Left ventricle myocardium inferior (tissue), 1 donor: ENCODE measurements at regions not wholly inside any gene's neighbourhood (a gene's known extent, or its start where the extent isn't known, plus 50 kb on each side); places are given as distances from the start of the nearest gene placed in this dataset.
"Not testable (repeated sequence)": the region's sequence is repeated elsewhere in the genome, so short reads cannot be mapped to it uniquely, and the experiment has no call there.

Source experiments
- DNase-seq: peaks from one replicate; pipeline ENCODE4 v3.0.0-alpha.2; 2020
- H3K27ac ChIP-seq: fragments of 200-600 bp; replicated peaks from 2 replicates; pipeline ENCODE4 v1.8.0; 2021
- H3K27me3 ChIP-seq: fragments of 200-600 bp; 2 replicates; pipeline ENCODE4 v1.8.0; 2021; ENCODE audit warnings: low read depth
- H3K36me3 ChIP-seq: fragments of 200-600 bp; 2 replicates; pipeline ENCODE4 v1.8.0; 2021
- H3K4me1 ChIP-seq: fragments of 200-600 bp; 2 replicates; pipeline ENCODE4 v1.8.0; 2021
- H3K4me3 ChIP-seq: fragments of 200-600 bp; 2 replicates; pipeline ENCODE4 v1.8.0; 2021; ENCODE audit warnings: mild to moderate bottlenecking, moderate library complexity
- H3K9me3 ChIP-seq: fragments of 200-600 bp; replicated peaks from 2 replicates; pipeline ENCODE4 v1.8.0; 2021
- intact Hi-C: fragments of 100-400 bp; cut with micrococcal nuclease; formaldehyde crosslinking; loops from one replicate; pipeline ENCODE4 v1.11.0; 2022
- TF ChIP-seq, protein P1 (sequence below): fragments of 200-600 bp; IDR thresholded peaks from 2 replicates; pipeline ENCODE4 v1.8.0; 2021; ENCODE audit warnings: antibody characterized with exemption, mild to moderate bottlenecking, borderline replicate concordance
- donor health status: DM: no; HTN: yes; CAD: no; lungs with severe emphysema.

DNA sequence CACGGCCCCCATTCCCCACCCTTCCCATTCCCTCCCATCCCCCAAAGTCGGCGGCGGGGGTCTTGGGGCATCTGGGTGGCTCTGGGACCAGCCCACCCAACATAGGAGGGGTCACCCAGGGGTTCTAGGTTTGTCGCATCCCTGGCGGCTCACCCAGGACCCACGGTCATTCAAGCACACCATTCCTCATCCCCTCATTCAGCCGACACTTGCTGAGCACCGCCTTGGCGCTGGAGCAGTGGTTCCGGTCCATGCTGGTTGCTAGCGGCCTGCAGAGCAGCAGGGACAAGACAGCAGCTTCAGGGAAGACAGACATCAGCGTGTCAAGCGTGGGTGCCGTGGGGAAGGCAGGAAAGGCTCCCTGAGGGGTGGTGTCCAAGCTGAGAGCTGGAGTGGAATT is 50.5 kb upstream of the OTOS start:
- Histone ChIP-seq H3K27me3 (peaks cover 42% of the 10 kb centered on the region), H3K9me3 (no peaks in the 10 kb centered on the region), H3K4me3 (no peak overlapping the region), H3K27ac (no peak overlapping the region), H3K36me3 (no peaks in the 10 kb centered on the region), H3K4me1 (no peaks in the 10 kb centered on the region)
- no peak for DNase-seq
- intact Hi-C loops = no loop called here
- TF ChIP-seq, protein P1, sequence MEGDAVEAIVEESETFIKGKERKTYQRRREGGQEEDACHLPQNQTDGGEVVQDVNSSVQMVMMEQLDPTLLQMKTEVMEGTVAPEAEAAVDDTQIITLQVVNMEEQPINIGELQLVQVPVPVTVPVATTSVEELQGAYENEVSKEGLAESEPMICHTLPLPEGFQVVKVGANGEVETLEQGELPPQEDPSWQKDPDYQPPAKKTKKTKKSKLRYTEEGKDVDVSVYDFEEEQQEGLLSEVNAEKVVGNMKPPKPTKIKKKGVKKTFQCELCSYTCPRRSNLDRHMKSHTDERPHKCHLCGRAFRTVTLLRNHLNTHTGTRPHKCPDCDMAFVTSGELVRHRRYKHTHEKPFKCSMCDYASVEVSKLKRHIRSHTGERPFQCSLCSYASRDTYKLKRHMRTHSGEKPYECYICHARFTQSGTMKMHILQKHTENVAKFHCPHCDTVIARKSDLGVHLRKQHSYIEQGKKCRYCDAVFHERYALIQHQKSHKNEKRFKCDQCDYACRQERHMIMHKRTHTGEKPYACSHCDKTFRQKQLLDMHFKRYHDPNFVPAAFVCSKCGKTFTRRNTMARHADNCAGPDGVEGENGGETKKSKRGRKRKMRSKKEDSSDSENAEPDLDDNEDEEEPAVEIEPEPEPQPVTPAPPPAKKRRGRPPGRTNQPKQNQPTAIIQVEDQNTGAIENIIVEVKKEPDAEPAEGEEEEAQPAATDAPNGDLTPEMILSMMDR = no peak

DNA sequence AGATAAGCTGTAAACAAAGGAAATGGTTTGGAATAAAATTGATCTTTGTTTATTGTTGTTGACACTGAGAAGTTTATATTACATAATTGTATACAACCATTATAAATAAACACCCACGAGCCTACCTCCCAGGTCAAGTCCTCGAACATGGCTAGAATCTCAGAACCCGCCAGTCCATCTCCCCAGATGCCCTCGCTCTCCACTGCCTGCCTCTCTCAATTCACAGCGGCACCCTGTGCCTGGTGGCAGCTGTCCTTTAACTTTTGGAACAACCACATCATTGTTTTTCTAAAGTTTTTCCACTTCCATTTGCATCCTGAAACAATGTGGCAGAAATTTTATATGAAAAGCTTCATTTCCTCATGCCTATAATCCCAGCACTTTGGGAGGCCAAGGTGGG is 52.2 kb upstream of the OTOS start:
- intact Hi-C loops = no loop called here
- Histone ChIP-seq H3K4me1 (no peaks in the 10 kb centered on the region), H3K9me3 (no peaks in the 10 kb centered on the region), H3K27ac (no peak overlapping the region), H3K27me3 (peaks cover 43% of the 10 kb centered on the region), H3K4me3 (no peak overlapping the region), H3K36me3 (no peaks in the 10 kb centered on the region)
- no peak for DNase-seq
- TF ChIP-seq, protein P1 = no peak

DNA sequence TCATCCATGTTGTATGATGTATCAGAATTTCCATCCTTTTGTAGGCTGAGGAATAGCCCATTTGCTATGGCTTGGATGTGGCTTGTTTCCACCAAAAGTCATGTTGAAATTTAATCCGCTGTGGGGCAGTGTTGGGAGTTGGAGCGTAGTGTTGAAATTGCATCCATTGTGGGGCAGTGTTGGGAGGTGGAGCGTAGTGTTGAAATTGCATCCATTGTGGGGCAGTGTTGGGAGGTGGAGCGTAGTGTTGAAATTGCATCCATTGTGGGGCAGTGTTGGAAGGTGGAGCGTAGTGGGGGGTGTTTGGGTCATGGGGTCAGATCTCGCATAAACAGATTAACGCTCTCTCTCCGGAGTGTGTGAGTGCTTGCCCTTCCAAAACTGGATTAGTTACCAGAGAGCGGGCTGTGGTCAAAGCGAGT is 53.9 kb upstream of the OTOS start:
- H3K27me3 ChIP-seq = peaks cover 38% of the 10 kb centered on the region
- H3K4me3 ChIP-seq, H3K9me3 ChIP-seq, H3K4me1 ChIP-seq, DNase-seq, H3K27ac ChIP-seq, intact Hi-C loops, H3K36me3 ChIP-seq: not testable (repeated sequence)

DNA sequence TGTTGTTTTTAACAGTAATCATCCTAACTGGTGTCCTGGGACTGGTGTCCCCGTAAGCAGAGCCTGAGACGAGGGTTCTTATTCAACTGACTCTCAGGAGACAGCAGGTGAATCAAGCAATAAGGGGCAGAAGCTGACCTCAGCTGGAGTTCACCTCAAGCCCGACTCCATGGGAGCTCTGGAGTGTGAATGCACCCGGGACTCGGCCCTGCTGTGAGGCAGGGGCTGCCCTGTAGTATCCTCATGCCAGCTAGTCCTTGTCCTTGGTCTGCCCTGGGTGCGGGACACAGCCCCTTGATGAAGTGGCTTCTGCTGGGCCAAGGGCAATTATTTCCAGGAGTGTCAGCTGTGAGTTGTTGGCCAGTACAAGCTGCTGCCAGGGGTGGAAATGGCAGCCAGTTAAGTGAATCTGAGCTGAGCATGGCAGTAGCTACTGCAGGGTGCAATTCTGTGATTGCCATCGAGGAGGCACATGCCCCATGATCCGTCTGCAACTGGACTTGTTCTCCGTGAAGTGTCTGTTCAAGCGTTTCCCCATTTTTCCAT is 54.9 kb upstream of the OTOS start:
- intact Hi-C loops = no loop called here
- no peak for DNase-seq
- TF ChIP-seq, protein P1 = no peak
- H3K9me3 ChIP-seq = no peaks in the 10 kb centered on the region
- peaks cover 43% of the 10 kb centered on the region for H3K27me3 ChIP-seq
- H3K27ac ChIP-seq = no peak overlapping the region
- H3K36me3 ChIP-seq = no peaks in the 10 kb centered on the region
- H3K4me3 ChIP-seq = no peak overlapping the region
- H3K4me1 ChIP-seq = no peaks in the 10 kb centered on the region

DNA sequence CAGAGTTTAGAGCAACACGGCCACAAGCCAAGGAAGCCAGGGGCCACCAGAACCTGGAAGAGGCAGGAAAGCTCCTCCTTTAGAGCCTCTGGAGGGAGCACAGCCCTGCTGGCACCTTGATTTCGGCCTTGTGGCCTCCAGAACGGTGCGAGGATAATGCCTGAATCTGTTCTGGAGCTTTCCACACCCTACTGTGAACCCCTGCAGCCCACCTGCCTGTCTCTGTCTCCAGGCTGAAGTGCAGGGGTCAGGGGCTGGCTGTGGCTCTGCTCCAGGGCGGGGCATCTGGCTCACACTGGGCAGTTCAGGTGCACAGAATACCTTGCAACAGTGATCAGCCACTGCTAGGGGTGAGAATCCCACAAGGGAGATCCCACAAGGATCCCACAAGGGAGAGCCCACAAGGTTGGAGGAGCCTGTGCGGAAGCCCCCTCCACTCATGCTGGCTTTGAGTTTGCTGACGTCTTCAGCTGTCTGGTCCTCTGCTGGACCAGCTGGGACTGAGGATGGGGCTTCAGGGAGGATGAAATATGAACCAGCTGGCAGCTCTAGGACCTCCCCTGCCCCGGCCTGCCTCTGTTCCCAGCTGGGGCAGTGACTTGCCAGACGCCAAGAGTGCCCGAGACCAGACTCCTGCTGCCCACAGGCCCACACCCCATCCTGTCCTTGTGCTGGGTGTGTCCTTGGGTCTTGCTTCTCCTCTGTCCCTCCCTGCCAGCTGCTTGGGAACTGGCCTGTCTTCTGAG is 56.4 kb upstream of the OTOS start:
- intact Hi-C loops = no loop called here
- DNase-seq = no peak

More for the DNA sequence above, 56.4 kb upstream of the OTOS start:
- Histone ChIP-seq H3K27ac (no peak overlapping the region), H3K36me3 (no peaks in the 10 kb centered on the region), H3K27me3 (peaks cover 37% of the 10 kb centered on the region), H3K4me1 (no peaks in the 10 kb centered on the region), H3K9me3 (no peaks in the 10 kb centered on the region), H3K4me3 (no peak overlapping the region)
- TF ChIP-seq, protein P1 = no peak
